Fibroblast of villous mesenchyme (primary cell): ENCODE measurements at regions not wholly inside any gene's neighbourhood (a gene's known extent, or its start where the extent isn't known, plus 50 kb on each side); places are given as distances from the start of the nearest gene placed in this dataset.

Experiments
- DNase-seq: peaks from one replicate; pipeline ENCODE4 v3.0.0-alpha.2; 2010; ENCODE audit warnings: low read depth
- H3K4me3 ChIP-seq: 2 replicates; pipeline ENCODE4 v1.5.1; 2011; ENCODE audit warnings: low read depth, mild to moderate bottlenecking, low read length
- TF ChIP-seq, protein P1 (sequence below): IDR thresholded peaks from 2 replicates; pipeline ENCODE4 v1.5.1; 2012; ENCODE audit warnings: low read depth, mild to moderate bottlenecking, low read length; ENCODE audit not compliant: insufficient read depth

GRCh38 chr12:28948685-28949084 lies 200.4 kb upstream of the FAR2 start:
- H3K4me3 ChIP-seq: no peak overlapping the region
- DNase-seq: no peak
- TF ChIP-seq, protein P1, sequence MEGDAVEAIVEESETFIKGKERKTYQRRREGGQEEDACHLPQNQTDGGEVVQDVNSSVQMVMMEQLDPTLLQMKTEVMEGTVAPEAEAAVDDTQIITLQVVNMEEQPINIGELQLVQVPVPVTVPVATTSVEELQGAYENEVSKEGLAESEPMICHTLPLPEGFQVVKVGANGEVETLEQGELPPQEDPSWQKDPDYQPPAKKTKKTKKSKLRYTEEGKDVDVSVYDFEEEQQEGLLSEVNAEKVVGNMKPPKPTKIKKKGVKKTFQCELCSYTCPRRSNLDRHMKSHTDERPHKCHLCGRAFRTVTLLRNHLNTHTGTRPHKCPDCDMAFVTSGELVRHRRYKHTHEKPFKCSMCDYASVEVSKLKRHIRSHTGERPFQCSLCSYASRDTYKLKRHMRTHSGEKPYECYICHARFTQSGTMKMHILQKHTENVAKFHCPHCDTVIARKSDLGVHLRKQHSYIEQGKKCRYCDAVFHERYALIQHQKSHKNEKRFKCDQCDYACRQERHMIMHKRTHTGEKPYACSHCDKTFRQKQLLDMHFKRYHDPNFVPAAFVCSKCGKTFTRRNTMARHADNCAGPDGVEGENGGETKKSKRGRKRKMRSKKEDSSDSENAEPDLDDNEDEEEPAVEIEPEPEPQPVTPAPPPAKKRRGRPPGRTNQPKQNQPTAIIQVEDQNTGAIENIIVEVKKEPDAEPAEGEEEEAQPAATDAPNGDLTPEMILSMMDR: no peak

DNA sequence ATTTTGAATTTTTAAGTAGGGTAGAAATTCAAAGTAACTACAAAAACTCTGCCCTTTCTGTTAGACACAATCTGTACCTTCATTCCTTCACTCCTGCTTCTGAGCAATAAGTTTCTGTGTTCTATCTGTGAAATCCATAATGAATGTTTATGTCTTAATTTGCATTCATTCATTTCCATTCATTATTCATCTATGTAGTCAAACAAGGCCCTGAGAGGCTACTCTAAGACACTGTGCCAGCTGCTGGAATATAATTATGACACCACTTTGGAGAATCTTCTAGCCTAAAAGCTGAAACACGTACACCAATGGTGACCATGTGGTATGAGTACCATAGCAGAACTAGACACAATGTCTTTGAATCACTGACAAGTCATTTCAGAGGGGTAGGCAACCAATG lies 199.9 kb upstream of the FAR2 start:
- DNase-seq: no peak
- TF ChIP-seq, protein P1: no peak
- H3K4me3 ChIP-seq: no peak overlapping the region

DNA sequence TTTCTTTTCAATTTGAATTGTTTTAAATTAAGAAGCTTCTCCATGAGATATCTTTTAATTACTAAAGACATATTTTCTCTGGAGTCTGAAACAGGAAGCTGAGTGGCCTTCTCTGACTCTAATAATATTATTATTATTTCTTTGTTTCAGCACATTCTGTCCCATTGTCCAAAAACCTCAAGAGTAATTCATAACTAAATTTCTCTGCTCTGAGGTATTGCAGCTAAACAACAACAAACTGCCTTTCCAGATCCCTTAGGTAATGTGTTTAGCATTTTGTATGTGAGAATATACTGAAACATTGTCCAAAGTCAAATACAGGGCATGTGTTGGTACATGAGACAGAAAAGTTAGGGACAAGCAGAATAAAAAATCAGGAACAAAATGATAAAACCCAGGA lies 199.0 kb upstream of the FAR2 start:
- H3K4me3 ChIP-seq: no peak overlapping the region
- TF ChIP-seq, protein P1: no peak
- no peak for DNase-seq

- no peak for DNase-seq
- H3K4me3 ChIP-seq: no peak overlapping the region
- TF ChIP-seq, protein P1: no peak
Measured at GRCh38 chr12:28951935-28952334, 197.1 kb upstream of the FAR2 start.

DNA sequence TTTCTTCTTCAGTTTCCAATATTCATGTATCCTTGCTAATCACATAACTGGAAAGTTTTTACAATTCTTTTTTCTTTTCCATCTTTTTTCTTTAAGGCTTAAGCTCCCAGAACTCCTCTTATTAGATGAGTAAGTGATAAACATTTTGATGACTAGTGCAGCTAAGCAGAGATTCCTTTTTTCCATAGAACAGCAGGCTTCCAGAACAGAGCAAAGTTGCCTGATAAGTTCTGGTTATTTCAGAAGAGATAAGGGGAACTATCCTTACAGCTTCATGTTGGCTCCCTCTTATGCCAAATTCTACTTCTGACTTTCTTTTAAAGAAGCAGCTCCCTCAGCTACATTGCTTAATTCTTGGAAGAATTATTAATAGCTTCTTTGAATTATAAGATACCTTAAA lies 194.7 kb upstream of the FAR2 start:
- H3K4me3 ChIP-seq: no peak overlapping the region
- TF ChIP-seq, protein P1: no peak
- no peak for DNase-seq

DNA sequence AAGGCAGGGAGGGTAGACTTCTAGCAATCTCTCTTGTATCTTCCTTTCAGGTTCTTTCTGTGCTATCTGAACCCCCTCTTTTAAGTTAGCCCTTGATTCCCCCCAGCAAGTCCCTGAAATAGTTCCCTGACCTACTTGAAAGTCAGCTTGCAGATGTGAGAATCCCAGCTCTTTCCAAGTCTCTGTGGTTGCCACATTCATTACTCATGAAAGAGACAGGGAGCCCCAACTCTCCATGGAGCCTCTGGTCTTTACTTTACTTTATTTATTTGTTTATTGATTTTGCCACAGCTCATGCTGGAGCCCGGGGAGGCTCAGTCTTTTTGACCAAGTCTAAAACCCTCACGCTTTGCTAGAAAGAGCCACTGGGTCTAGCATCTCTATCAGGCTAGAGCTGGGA lies 193.6 kb upstream of the FAR2 start:
- DNase-seq: no peak
- TF ChIP-seq, protein P1: no peak

GRCh38 chr12:28955931-28956330 lies 193.1 kb upstream of the FAR2 start:
- H3K4me3 ChIP-seq: no peak overlapping the region
- no peak for DNase-seq
- TF ChIP-seq, protein P1: no peak

More for the DNA sequence above, 193.6 kb upstream of the FAR2 start:
- no peak overlapping the region for H3K4me3 ChIP-seq
